GM19239 (cell line): ENCODE measurements at regions not wholly inside any gene's neighbourhood (a gene's known extent, or its start where the extent isn't known, plus 50 kb on each side); places are given as distances from the start of the nearest gene placed in this dataset.

ENCODE experiments used
- DNase-seq: peaks from one replicate; pipeline ENCODE4 v3.0.0; 2011; ENCODE audit warnings: low spot score; ENCODE audit not compliant: insufficient read length
- FAIRE-seq: peaks from 2 replicates; lab custom pipeline; 2011; peaks lifted over from hg19 to GRCh38; lab: Jason Lieb, UNC

- no peak for DNase-seq
- FAIRE-seq = no peak
These were observed 57.2 kb upstream of the TAB2 start for GRCh38 chr6:149260214-149260874.

GRCh38 chr6:149261364-149262040 lies 56.0 kb upstream of the TAB2 start:
- FAIRE-seq = no peak
- DNase-seq = no peak

GRCh38 chr6:149263321-149263720 lies 54.2 kb upstream of the TAB2 start:
- DNase-seq (no peak), FAIRE-seq (no peak)

GRCh38 chr6:149264629-149265028 lies 52.9 kb upstream of the TAB2 start:
- DNase-seq (no peak), FAIRE-seq (no peak)

- FAIRE-seq = no peak
- no peak for DNase-seq
These were observed 51.6 kb upstream of the TAB2 start for GRCh38 chr6:149265945-149266344.

- peak; percentile 97 for FAIRE-seq
These were observed 50.9 kb upstream of the TAB2 start for GRCh38 chr6:149266659-149267058.

GRCh38 chr6:149267072-149267471 lies 50.4 kb upstream of the TAB2 start:
- DNase-seq = no peak
- FAIRE-seq = peak; percentile 56

More at GRCh38 chr6:149266659-149267058, 50.9 kb upstream of the TAB2 start:
- DNase-seq = peak; percentile 21

DNA sequence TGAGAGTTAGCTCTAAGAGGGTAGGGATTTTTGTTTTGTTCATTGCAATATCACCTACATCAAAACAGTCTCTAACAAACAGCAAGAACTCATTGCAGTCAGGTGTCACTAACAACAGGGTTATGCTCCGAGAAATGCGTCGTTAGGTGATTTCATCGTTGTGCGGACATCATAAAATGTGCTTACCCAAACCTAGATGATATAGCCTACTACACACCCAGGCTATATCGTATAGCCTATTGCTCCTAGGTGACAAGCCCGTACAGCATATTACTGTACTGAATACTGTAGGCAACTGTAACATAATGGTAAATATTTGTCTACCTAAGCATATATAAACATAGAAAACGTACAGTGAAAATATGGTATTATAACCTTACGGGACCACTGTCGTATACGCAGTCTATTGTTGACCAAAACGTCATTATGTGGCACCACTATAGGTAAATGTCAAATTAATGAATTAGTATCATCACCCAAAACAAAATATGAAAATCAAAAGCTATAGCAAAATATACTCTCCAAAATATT lies 49.9 kb upstream of the TAB2 start:
- no peak for DNase-seq
- FAIRE-seq = no peak
